ENCODE measurements at regions not wholly inside any gene's neighbourhood (a gene's known extent, or its start where the extent isn't known, plus 50 kb on each side); places are given as distances from the start of the nearest gene placed in this dataset.

DNA sequence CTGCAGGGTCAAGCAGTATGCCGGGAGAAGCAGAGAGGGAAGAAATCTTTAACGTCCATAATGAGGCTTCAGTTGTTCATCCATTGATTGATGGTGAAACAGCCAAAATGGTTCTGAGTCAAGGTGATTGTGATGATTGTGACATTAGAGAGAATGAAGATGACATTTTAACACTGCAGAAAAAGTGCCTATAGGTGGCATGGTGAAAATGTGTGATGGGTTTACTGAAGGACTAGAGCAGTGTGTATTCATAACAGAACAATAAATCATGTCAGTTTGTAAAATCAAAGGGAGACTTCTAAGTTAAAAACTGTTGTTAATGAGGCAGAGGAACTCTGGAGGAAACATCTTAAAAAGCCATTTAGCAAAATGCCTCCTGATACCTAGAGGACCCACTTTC is 57.7 kb upstream of the CAND1 start:
- TF ChIP-seq, protein P1, sequence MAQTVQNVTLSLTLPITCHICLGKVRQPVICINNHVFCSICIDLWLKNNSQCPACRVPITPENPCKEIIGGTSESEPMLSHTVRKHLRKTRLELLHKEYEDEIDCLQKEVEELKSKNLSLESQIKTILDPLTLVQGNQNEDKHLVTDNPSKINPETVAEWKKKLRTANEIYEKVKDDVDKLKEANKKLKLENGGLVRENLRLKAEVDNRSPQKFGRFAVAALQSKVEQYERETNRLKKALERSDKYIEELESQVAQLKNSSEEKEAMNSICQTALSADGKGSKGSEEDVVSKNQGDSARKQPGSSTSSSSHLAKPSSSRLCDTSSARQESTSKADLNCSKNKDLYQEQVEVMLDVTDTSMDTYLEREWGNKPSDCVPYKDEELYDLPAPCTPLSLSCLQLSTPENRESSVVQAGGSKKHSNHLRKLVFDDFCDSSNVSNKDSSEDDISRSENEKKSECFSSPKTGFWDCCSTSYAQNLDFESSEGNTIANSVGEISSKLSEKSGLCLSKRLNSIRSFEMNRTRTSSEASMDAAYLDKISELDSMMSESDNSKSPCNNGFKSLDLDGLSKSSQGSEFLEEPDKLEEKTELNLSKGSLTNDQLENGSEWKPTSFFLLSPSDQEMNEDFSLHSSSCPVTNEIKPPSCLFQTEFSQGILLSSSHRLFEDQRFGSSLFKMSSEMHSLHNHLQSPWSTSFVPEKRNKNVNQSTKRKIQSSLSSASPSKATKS (CRISPR knock-in tag; IDR thresholded peaks at IDR 0.05): no peak
- no peak for TF ChIP-seq ZNF431 (CRISPR knock-in tag; IDR thresholded peaks at IDR 0.05)
- no peak for TF ChIP-seq SREBF1 (IDR thresholded peaks at IDR 0.05; ENCODE audit: borderline replicate concordance, low read depth, low read length)
- TF ChIP-seq, protein P2, sequence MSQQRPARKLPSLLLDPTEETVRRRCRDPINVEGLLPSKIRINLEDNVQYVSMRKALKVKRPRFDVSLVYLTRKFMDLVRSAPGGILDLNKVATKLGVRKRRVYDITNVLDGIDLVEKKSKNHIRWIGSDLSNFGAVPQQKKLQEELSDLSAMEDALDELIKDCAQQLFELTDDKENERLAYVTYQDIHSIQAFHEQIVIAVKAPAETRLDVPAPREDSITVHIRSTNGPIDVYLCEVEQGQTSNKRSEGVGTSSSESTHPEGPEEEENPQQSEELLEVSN (IDR thresholded peaks at IDR 0.05; ENCODE audit: borderline replicate concordance in 1 of 2, extremely low read depth in 1 of 2, insufficient read depth in 1 of 2, insufficient read length in 1 of 2, low read depth in 1 of 2, low read length in 1 of 2, poor library complexity in 1 of 2, severe bottlenecking in 1 of 2): no peak
- TF ChIP-seq TAF15 (IDR thresholded peaks at IDR 0.05; ENCODE audit: low read depth, low read length): no peak
- TF ChIP-seq CBFB (CRISPR knock-in tag; IDR thresholded peaks at IDR 0.05): no peak
- TF ChIP-seq TRIM24 (IDR thresholded peaks at IDR 0.05): no peak
- TF ChIP-seq, protein P3, sequence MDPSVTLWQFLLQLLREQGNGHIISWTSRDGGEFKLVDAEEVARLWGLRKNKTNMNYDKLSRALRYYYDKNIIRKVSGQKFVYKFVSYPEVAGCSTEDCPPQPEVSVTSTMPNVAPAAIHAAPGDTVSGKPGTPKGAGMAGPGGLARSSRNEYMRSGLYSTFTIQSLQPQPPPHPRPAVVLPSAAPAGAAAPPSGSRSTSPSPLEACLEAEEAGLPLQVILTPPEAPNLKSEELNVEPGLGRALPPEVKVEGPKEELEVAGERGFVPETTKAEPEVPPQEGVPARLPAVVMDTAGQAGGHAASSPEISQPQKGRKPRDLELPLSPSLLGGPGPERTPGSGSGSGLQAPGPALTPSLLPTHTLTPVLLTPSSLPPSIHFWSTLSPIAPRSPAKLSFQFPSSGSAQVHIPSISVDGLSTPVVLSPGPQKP (CRISPR knock-in tag; IDR thresholded peaks at IDR 0.05): no peak
- no peak for TF ChIP-seq CBX3 (IDR thresholded peaks at IDR 0.05; ENCODE audit: borderline replicate concordance in 1 of 2, low read length in 2 of 2)
- no peak for TF ChIP-seq EP300 (IDR thresholded peaks at IDR 0.05; ENCODE audit: low read length)
- no peak for TF ChIP-seq MEF2A (IDR thresholded peaks at IDR 0.05; ENCODE audit: control insufficient read depth, low read depth, low read length)

Measured in K562 (cell line).